B cell (primary cell): ENCODE measurements at regions not wholly inside any gene's neighbourhood (a gene's known extent, or its start where the extent isn't known, plus 50 kb on each side); places are given as distances from the start of the nearest gene placed in this dataset.

Source experiments
- ATAC-seq: fragments of 200-7000 bp; cut with Tn5 transposase; one replicate; pipeline ENCODE4 v1.10.0; 2021; ENCODE audit warnings: low read depth, mild to moderate bottlenecking, moderate number of reproducible peaks, moderate library complexity
- CTCF ChIA-PET: fragments of 350-600 bp; sonication (Branson Sonifier 250); formaldehyde crosslinking; loops from one replicate; lab custom pipeline; 2021; ENCODE audit warnings: antibody characterized with exemption, inconsistent platforms; lab: Charles Lee
- POLR2A ChIA-PET: fragments of 350-600 bp; sonication (Branson Sonifier 250); formaldehyde crosslinking; loops from one replicate; lab custom pipeline; 2021; ENCODE audit warnings: antibody characterized with exemption; lab: Charles Lee
- DNase-seq: peaks from one replicate; pipeline ENCODE4 v3.0.0; 2013
- H2AFZ ChIP-seq: 2 replicates; pipeline ENCODE4 v1.6.1; 2012; ENCODE audit warnings: mild to moderate bottlenecking, low read depth, low read length; ENCODE audit not compliant: insufficient read depth, poor library complexity, severe bottlenecking
- H3K27ac ChIP-seq, 2 donors: 1 replicate in 1 of 2; 2 replicates in 1 of 2; pipeline ENCODE4 v1.5.1; 2012 to 2013; ENCODE audit warnings: low read length in 2 of 2, mild to moderate bottlenecking in 2 of 2, moderate library complexity in 1 of 2
- H3K27me3 ChIP-seq, 4 experiments: fragments of 200-600 bp in 1 of 4; sonication (generic) in 1 of 4; replicated peaks in 1 of 4; 1 replicate in 2 of 4; 2 replicates in 2 of 4; pipeline versions ENCODE4 v1.6.1 to v1.7.0; 2013 to 2016; ENCODE audit warnings: low read length in 3 of 4, mild to moderate bottlenecking in 2 of 4, mixed read lengths in 1 of 4, moderate library complexity in 1 of 4; ENCODE audit not compliant: insufficient read depth in 4 of 4, control insufficient read depth in 3 of 4; ENCODE audit errors: control extremely low read depth in 1 of 4
- H3K36me3 ChIP-seq, 2 experiments: replicated peaks in 1 of 2; 1 replicate in 1 of 2; 2 replicates in 1 of 2; pipeline versions ENCODE4 v1.6.1 to v1.7.1; 2013; ENCODE audit warnings: low read length in 1 of 2; ENCODE audit not compliant: insufficient read depth in 2 of 2, control insufficient read depth in 1 of 2; ENCODE audit errors: control extremely low read depth in 1 of 2, extremely low read depth in 1 of 2
- H3K4me1 ChIP-seq, 2 donors: fragments of 200-600 bp in 1 of 2; sonication (generic) in 1 of 2; 1 replicate in 1 of 2; 2 replicates in 1 of 2; pipeline versions ENCODE4 v1.5.1 to v1.6.1; 2013 to 2017; ENCODE audit warnings: low read length in 2 of 2; ENCODE audit not compliant: control insufficient read depth in 2 of 2, insufficient read depth in 2 of 2
- H3K4me2 ChIP-seq: replicated peaks from 2 replicates; pipeline ENCODE3; 2012; ENCODE audit warnings: mild to moderate bottlenecking, low read depth, low read length; ENCODE audit not compliant: poor library complexity, severe bottlenecking
- H3K4me3 ChIP-seq, 5 experiments: fragments of 200-600 bp in 1 of 5; sonication (generic) in 1 of 5; 1 replicate in 3 of 5; 2 replicates in 2 of 5; pipeline versions ENCODE4 v1.5.1 to v1.7.0; 2011 to 2016; ENCODE audit warnings: low read length in 4 of 5, mild to moderate bottlenecking in 4 of 5, low read depth in 2 of 5, control low read depth in 1 of 5, moderate library complexity in 1 of 5; ENCODE audit not compliant: insufficient read depth in 1 of 5; ENCODE audit errors: control extremely low read depth in 1 of 5, extremely low read depth in 1 of 5
- H3K79me2 ChIP-seq: fragments of 200-600 bp; sonication (generic); one replicate; pipeline ENCODE4 v1.6.0; 2016; ENCODE audit warnings: low read length; ENCODE audit not compliant: control insufficient read depth, insufficient read depth
- H3K9ac ChIP-seq: fragments of 200-600 bp; sonication (generic); 2 replicates; pipeline ENCODE4 v1.6.1; 2017; ENCODE audit warnings: mild to moderate bottlenecking, low read length, moderate library complexity
- H3K9me3 ChIP-seq, 3 donors: one replicate each; pipeline versions ENCODE4 v1.6.1 to v1.7.1; 2013; ENCODE audit warnings: low read length in 2 of 3; ENCODE audit not compliant: control insufficient read depth in 2 of 3, insufficient read depth in 1 of 3; ENCODE audit errors: control extremely low read depth in 1 of 3
- H4K20me1 ChIP-seq: 2 replicates; pipeline ENCODE4 v1.6.0; 2012; ENCODE audit warnings: mild to moderate bottlenecking, low read length; ENCODE audit not compliant: insufficient read depth, control insufficient read depth, poor library complexity, severe bottlenecking
- H3K27ac Mint-ChIP-seq: one replicate; pipeline ENCODE4 v1.8.0; 2021; ENCODE audit warnings: mixed read lengths
- H3K27me3 Mint-ChIP-seq: one replicate; pipeline ENCODE4 v1.8.0; 2021; ENCODE audit warnings: mixed read lengths
- H3K4me1 Mint-ChIP-seq: one replicate; pipeline ENCODE4 v1.8.0; 2021; ENCODE audit warnings: mixed read lengths
- H3K4me3 Mint-ChIP-seq: one replicate; pipeline ENCODE4 v1.8.0; 2021; ENCODE audit warnings: mixed read lengths
- H3K9me3 Mint-ChIP-seq: one replicate; pipeline ENCODE4 v1.8.0; 2022; ENCODE audit warnings: mixed read lengths; ENCODE audit not compliant: insufficient read depth
- CTCF ChIP-seq: fragments of 200-600 bp; IDR thresholded peaks from one replicate; pipeline ENCODE4 v1.8.0; 2022; ENCODE audit warnings: antibody characterized with exemption, mild to moderate bottlenecking
- EZH2 ChIP-seq: IDR thresholded peaks from 2 replicates; pipeline ENCODE4 v1.6.1; 2012; ENCODE audit warnings: borderline replicate concordance, low read depth, mild to moderate bottlenecking, moderate library complexity, low read length; ENCODE audit not compliant: insufficient read depth, poor library complexity, severe bottlenecking
- WGBS: methylation state at CpG from one replicate; pipeline ENCODE4 v1.1.5; 2013; ENCODE audit warnings: missing lambda C conversion rate; ENCODE audit not compliant: insufficient coverage; 5-methylcytosine and 5-hydroxymethylcytosine counted together
- intact Hi-C: fragments of 100-400 bp; cut with micrococcal nuclease; formaldehyde crosslinking; loops from one replicate; pipeline ENCODE4 v1.10.0; 2022

GRCh38 chr3:70658513-70659310 lies 346.3 kb upstream of the MDFIC2 start:
- no peaks in the 10 kb centered on the region for H3K9me3 ChIP-seq
- ATAC-seq (no peak), DNase-seq (no peak)
- H3K4me3 ChIP-seq: no peak overlapping the region
- CTCF ChIA-PET: no interaction called here
- peaks cover 6% of the 10 kb centered on the region for H3K4me1 Mint-ChIP-seq
- no peak overlapping the region for H3K27ac ChIP-seq
- H3K27ac Mint-ChIP-seq: no peak overlapping the region
- WGBS: 97% methylated on average over 5 of the region's 11 CpGs
- no peak overlapping the region for H3K4me2 ChIP-seq
- H4K20me1 ChIP-seq: no peaks in the 10 kb centered on the region
- peaks cover 2% of the 10 kb centered on the region for H3K9me3 Mint-ChIP-seq
- no peak overlapping the region for H3K4me3 Mint-ChIP-seq
- TF ChIP-seq EZH2: no peak
- TF ChIP-seq CTCF: no peak
- no peak overlapping the region for H3K9ac ChIP-seq
- no peak overlapping the region for H2AFZ ChIP-seq
- no peaks in the 10 kb centered on the region for H3K4me1 ChIP-seq
- H3K79me2 ChIP-seq: no peaks in the 10 kb centered on the region
- H3K27me3 ChIP-seq: no peaks in the 10 kb centered on the region
- POLR2A ChIA-PET: no interaction called here
- intact Hi-C loops: no loop called here
- H3K27me3 Mint-ChIP-seq: peaks cover 4% of the 10 kb centered on the region
- H3K36me3 ChIP-seq: no peaks in the 10 kb centered on the region

- intact Hi-C loops: no loop called here
- H3K4me3 ChIP-seq: no peak overlapping the region
- H3K79me2 ChIP-seq: no peaks in the 10 kb centered on the region
- H3K27me3 ChIP-seq: no peaks in the 10 kb centered on the region
- H4K20me1 ChIP-seq: no peaks in the 10 kb centered on the region
- H3K4me1 ChIP-seq: no peaks in the 10 kb centered on the region
- WGBS: 100% methylated on average over 1 of the region's 2 CpGs
- no peak overlapping the region for H2AFZ ChIP-seq
- H3K9ac ChIP-seq: no peak overlapping the region
- no peak overlapping the region for H3K4me2 ChIP-seq
- H3K27me3 Mint-ChIP-seq: peaks cover 6% of the 10 kb centered on the region
- TF ChIP-seq CTCF: no peak
- TF ChIP-seq EZH2: no peak
- no peak overlapping the region for H3K27ac ChIP-seq
- no peak for DNase-seq
- no peaks in the 10 kb centered on the region for H3K36me3 ChIP-seq
- H3K4me1 Mint-ChIP-seq: peaks cover 6% of the 10 kb centered on the region
- ChIA-PET POLR2A (no interaction called here), CTCF (no interaction called here)
- no peaks in the 10 kb centered on the region for H3K9me3 ChIP-seq
- H3K9me3 Mint-ChIP-seq: peaks cover 2% of the 10 kb centered on the region
- H3K4me3 Mint-ChIP-seq: no peak overlapping the region
- no peak for ATAC-seq
- H3K27ac Mint-ChIP-seq: no peak overlapping the region
Observed at GRCh38 chr3:70657454-70657853, 345.0 kb upstream of the MDFIC2 start.
